CD4-positive, alpha-beta T cell treated with Interleukin-21 for 1 hour (primary cell): ENCODE measurements at regions not wholly inside any gene's neighbourhood (a gene's known extent, or its start where the extent isn't known, plus 50 kb on each side); places are given as distances from the start of the nearest gene placed in this dataset.

Experiments
- DNase-seq: peaks from one replicate; pipeline ENCODE4 v3.0.0-alpha.2; 2020

- DNase-seq = no peak
These were observed 50.0 kb upstream of the C21orf91 start for GRCh38 chr21:17869115-17869514.
